Left lung (tissue), 4 donors: ENCODE measurements at regions not wholly inside any gene's neighbourhood (a gene's known extent, or its start where the extent isn't known, plus 50 kb on each side); places are given as distances from the start of the nearest gene placed in this dataset.
A peak's percentile ranks its signal among the peaks of the same experiment; 100 is the strongest.

ENCODE experiments used
- ATAC-seq: fragments of 200-7000 bp; cut with Tn5 transposase; one replicate; pipeline ENCODE4 v1.9.1; 2020; ENCODE audit warnings: moderate library complexity
- DNase-seq, 4 donors: peaks; one replicate each; pipeline ENCODE4 v3.0.0-alpha.2; 2013 to 2020
- H3K27ac ChIP-seq, 2 donors: fragments of 200-600 bp; sonication (generic) in 1 of 2; one replicate each; pipeline versions ENCODE4 v1.5.0 to v1.8.0; 2020 to 2021
- H3K27me3 ChIP-seq, 2 donors: fragments of 200-600 bp; sonication (generic) in 1 of 2; one replicate each; pipeline versions ENCODE4 v1.5.0 to v1.8.0; 2020 to 2021
- H3K36me3 ChIP-seq, 2 donors: fragments of 200-600 bp; sonication (generic) in 1 of 2; one replicate each; pipeline versions ENCODE4 v1.5.0 to v1.8.0; 2020 to 2021
- H3K4me1 ChIP-seq, 2 donors: fragments of 200-600 bp; one replicate each; pipeline ENCODE4 v1.8.0; 2021
- H3K4me3 ChIP-seq, 2 donors: fragments of 200-600 bp; sonication (generic) in 1 of 2; one replicate each; pipeline versions ENCODE4 v1.5.0 to v1.8.0; 2020 to 2021; ENCODE audit warnings: mild to moderate bottlenecking in 1 of 2
- H3K9me3 ChIP-seq, 2 donors: fragments of 200-600 bp; sonication (generic) in 1 of 2; one replicate each; pipeline versions ENCODE4 v1.5.0 to v1.8.0; 2020 to 2021
- intact Hi-C, 2 donors: fragments of 100-400 bp; cut with DNase I; formaldehyde crosslinking; loops; one replicate each; pipeline versions ENCODE4 v1.11.2 to v1.14.2; 2022
- TF ChIP-seq, protein P1 (sequence below), 2 donors: fragments of 200-600 bp; sonication (generic) in 1 of 2; IDR thresholded peaks; one replicate each; pipeline versions ENCODE4 v1.5.0 to v1.8.0; 2021; ENCODE audit warnings: antibody characterized with exemption in 2 of 2
- donor health status: DM: no; HTN: yes; CAD: no.
- donor health status: DM: no; HTN: no; CAD: no.

DNA sequence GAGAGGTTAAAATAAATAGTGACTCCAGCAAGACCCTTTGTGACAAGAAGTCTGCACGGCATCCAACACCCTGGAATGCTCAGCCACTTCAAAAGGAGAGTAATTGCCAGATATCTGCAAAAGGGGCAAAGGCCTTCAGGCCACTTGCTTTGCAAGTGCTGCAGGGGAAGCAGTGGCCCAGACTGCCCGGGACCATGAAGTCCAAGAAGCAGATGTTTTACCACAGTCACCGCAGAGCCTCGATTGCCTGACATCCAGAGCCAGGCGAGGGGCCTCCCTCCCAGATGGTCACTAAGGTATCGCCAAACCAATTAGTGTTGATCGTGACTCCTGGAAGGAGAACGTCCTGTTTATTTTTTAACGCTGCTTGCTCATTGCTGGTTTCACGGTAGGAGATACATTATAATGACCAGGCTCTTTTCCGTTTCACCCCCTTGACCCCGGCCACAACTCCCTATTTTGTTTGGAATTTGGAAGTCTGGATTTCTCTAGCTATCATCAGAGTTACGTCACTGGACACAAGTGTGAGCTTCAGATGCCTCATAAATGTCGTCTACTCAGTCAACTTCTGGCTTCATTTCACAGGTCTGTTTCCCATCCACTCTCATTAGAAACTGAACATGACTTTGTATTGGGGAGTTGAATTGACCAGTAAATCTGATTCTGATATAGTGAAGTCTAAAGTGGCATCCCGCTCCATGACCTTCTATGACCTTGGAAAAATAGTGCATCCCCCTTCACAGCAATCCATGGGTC is 276.2 kb downstream of the WDR11 start:
- intact Hi-C loops = no loop called here
- Histone ChIP-seq H3K27ac (no peak overlapping the region), H3K36me3 (no peaks in the 10 kb centered on the region), H3K9me3 (no peaks in the 10 kb centered on the region), H3K4me1 (no peaks in the 10 kb centered on the region), H3K4me3 (no peak overlapping the region), H3K27me3 (no peaks in the 10 kb centered on the region)
- DNase-seq (no peak), ATAC-seq (no peak)
- TF ChIP-seq, protein P1, sequence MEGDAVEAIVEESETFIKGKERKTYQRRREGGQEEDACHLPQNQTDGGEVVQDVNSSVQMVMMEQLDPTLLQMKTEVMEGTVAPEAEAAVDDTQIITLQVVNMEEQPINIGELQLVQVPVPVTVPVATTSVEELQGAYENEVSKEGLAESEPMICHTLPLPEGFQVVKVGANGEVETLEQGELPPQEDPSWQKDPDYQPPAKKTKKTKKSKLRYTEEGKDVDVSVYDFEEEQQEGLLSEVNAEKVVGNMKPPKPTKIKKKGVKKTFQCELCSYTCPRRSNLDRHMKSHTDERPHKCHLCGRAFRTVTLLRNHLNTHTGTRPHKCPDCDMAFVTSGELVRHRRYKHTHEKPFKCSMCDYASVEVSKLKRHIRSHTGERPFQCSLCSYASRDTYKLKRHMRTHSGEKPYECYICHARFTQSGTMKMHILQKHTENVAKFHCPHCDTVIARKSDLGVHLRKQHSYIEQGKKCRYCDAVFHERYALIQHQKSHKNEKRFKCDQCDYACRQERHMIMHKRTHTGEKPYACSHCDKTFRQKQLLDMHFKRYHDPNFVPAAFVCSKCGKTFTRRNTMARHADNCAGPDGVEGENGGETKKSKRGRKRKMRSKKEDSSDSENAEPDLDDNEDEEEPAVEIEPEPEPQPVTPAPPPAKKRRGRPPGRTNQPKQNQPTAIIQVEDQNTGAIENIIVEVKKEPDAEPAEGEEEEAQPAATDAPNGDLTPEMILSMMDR (IDR thresholded peaks at IDR 0.05) = no peak

DNA sequence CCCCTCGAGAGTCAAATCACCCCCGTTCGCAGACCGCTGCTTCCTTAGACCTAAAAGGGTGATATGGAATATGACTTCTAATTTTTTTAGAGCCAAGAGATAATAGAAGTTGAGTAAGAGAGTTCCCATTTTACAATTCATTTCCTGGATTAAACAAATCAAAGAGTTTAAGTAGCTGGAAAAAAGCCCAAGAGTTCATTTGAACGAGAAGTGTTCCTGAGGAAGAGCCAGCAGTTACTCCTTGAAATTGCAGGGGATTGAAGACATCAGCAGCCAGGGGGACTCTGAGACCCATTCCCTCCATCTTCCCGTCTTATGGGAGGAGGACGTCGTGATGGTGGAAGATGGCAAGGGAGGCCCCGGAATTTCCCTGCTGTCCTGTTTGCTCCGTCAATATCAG is 277.0 kb downstream of the WDR11 start:
- DNase-seq (peak in 2 of 4 donors; percentile 55 to 70), ATAC-seq (peak; percentile 44)
- intact Hi-C loops = no loop called here
- no peak overlapping the region for H3K4me3 ChIP-seq
- no peaks in the 10 kb centered on the region for H3K9me3 ChIP-seq
- H3K27me3 ChIP-seq = no peaks in the 10 kb centered on the region
- H3K27ac ChIP-seq = no peak overlapping the region
- TF ChIP-seq, protein P1 (IDR thresholded peaks at IDR 0.05) = no peak
- no peaks in the 10 kb centered on the region for H3K36me3 ChIP-seq
- no peaks in the 10 kb centered on the region for H3K4me1 ChIP-seq

- TF ChIP-seq, protein P1 (IDR thresholded peaks at IDR 0.05) = no peak
- no peaks in the 10 kb centered on the region for H3K36me3 ChIP-seq
- intact Hi-C loops = no loop called here
- no peaks in the 10 kb centered on the region for H3K4me1 ChIP-seq
- ATAC-seq (peak; percentile 60), DNase-seq (no peak)
- no peaks in the 10 kb centered on the region for H3K9me3 ChIP-seq
- no peak overlapping the region for H3K27ac ChIP-seq
- H3K27me3 ChIP-seq = no peaks in the 10 kb centered on the region
- no peak overlapping the region for H3K4me3 ChIP-seq
These were observed 278.1 kb downstream of the WDR11 start for GRCh38 chr10:121129266-121129665.

DNA sequence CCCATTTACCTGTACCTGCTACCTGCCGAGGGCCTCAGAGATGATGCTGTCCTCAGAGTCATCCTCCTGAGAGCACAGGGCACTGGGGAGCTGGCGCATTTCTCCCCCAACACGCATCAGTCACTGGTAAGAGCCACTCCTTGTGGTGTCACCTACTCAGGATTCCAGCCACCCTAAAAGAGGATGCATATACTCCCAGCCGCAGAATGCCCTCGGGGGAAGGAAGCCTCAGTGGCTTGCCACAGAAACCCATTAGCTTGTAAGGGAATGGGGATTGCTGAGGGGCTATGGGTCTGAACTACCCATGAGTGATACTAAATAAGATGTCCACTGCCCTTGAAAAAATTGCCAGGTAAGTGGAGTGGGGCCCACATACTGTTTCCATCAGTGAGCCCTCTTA is 279.2 kb downstream of the WDR11 start:
- Histone ChIP-seq H3K4me3 (no peak overlapping the region), H3K4me1 (no peaks in the 10 kb centered on the region), H3K27me3 (no peaks in the 10 kb centered on the region), H3K36me3 (no peaks in the 10 kb centered on the region), H3K9me3 (no peaks in the 10 kb centered on the region), H3K27ac (no peak overlapping the region)
- ATAC-seq (no peak), DNase-seq (no peak)
- TF ChIP-seq, protein P1 (IDR thresholded peaks at IDR 0.05) = no peak
- intact Hi-C loops = no loop called here

- H3K9me3 ChIP-seq = no peaks in the 10 kb centered on the region
- H3K27me3 ChIP-seq = no peaks in the 10 kb centered on the region
- TF ChIP-seq, protein P1 (IDR thresholded peaks at IDR 0.05) = no peak
- no peak overlapping the region for H3K4me3 ChIP-seq
- H3K4me1 ChIP-seq = no peaks in the 10 kb centered on the region
- no peak for DNase-seq
- intact Hi-C loops = no loop called here
- H3K27ac ChIP-seq = no peak overlapping the region
- H3K36me3 ChIP-seq = no peaks in the 10 kb centered on the region
- no peak for ATAC-seq
These were observed 279.9 kb downstream of the WDR11 start for GRCh38 chr10:121131014-121131413.
